Caco-2 (cell line): ENCODE measurements at regions not wholly inside any gene's neighbourhood (a gene's known extent, or its start where the extent isn't known, plus 50 kb on each side); places are given as distances from the start of the nearest gene placed in this dataset.

Source experiments
- BruUV-seq: library from RNA; stranded (reverse); fragments of 400-500 nt; replicated peaks from 2 replicates; lab custom pipeline; 2021; lab: Mats Ljungman, UMichigan
- CTCF ChIA-PET: fragments of 300-600 bp; sonication (Branson Sonifier 250); formaldehyde crosslinking; loops from one replicate; lab custom pipeline; 2022; ENCODE audit warnings: antibody characterized with exemption; lab: Charles Lee
- POLR2A ChIA-PET: fragments of 300-600 bp; sonication (Branson Sonifier 250); formaldehyde crosslinking; loops from one replicate; lab custom pipeline; 2022; ENCODE audit warnings: antibody characterized with exemption; lab: Charles Lee
- DNase-seq, 2 experiments: peaks; one replicate each; pipeline versions ENCODE4 v3.0.0 to v3.0.0-alpha.2; 2020 to 2022
- H3K27me3 ChIP-seq: replicated peaks from 2 replicates; pipeline ENCODE4 v1.6.0; 2011; ENCODE audit warnings: low read length; ENCODE audit not compliant: control insufficient read depth, insufficient read depth
- H3K36me3 ChIP-seq: 2 replicates; pipeline ENCODE4 v1.5.1; 2011; ENCODE audit warnings: low read length; ENCODE audit not compliant: control insufficient read depth, insufficient read depth
- H3K4me1 ChIP-seq: fragments of 250-450 bp; sonication (Bioruptor Pico); 2 replicates; pipeline ENCODE4 v1.5.1; 2020; ENCODE audit warnings: mild to moderate bottlenecking
- H3K4me3 ChIP-seq: 2 replicates; pipeline ENCODE4 v1.5.1; 2011; ENCODE audit warnings: low read depth, mild to moderate bottlenecking, control low read depth, low read length
- H3K9me3 ChIP-seq: fragments of 250-450 bp; sonication (Bioruptor Pico); 2 replicates; pipeline ENCODE4 v1.5.1; 2020; ENCODE audit warnings: mild to moderate bottlenecking, moderate library complexity
- H3K27ac Mint-ChIP-seq: one replicate; pipeline ENCODE4 v1.8.0; 2022; ENCODE audit warnings: mixed read lengths; ENCODE audit not compliant: unreplicated experiment
- H3K27me3 Mint-ChIP-seq: one replicate; pipeline ENCODE4 v1.8.0; 2022; ENCODE audit warnings: mixed read lengths; ENCODE audit not compliant: insufficient read depth, unreplicated experiment
- H3K36me3 Mint-ChIP-seq: one replicate; pipeline ENCODE4 v1.8.0; 2022; ENCODE audit warnings: mild to moderate bottlenecking, mixed read lengths; ENCODE audit not compliant: insufficient read depth, unreplicated experiment
- H3K4me1 Mint-ChIP-seq: one replicate; pipeline ENCODE4 v1.8.0; 2022; ENCODE audit warnings: low read depth, mixed read lengths; ENCODE audit not compliant: unreplicated experiment
- H3K4me3 Mint-ChIP-seq: one replicate; pipeline ENCODE4 v1.8.0; 2022; ENCODE audit warnings: mild to moderate bottlenecking, moderate library complexity, mixed read lengths; ENCODE audit not compliant: unreplicated experiment
- H3K9me3 Mint-ChIP-seq: one replicate; pipeline ENCODE4 v1.8.0; 2022; ENCODE audit warnings: mixed read lengths; ENCODE audit not compliant: unreplicated experiment
- CTCF ChIP-seq, 2 experiments: fragments of 200-600 bp in 1 of 2; IDR thresholded peaks; 1 replicate in 1 of 2; 2 replicates in 1 of 2; pipeline versions ENCODE4 v1.5.1 to v1.8.0; 2011 to 2022; ENCODE audit warnings: antibody characterized with exemption in 1 of 2, control low read depth in 1 of 2, inconsistent platforms in 1 of 2, low read depth in 1 of 2, low read length in 1 of 2, mild to moderate bottlenecking in 1 of 2, moderate library complexity in 1 of 2; ENCODE audit not compliant: insufficient read depth in 1 of 2, severe bottlenecking in 1 of 2, unreplicated experiment in 1 of 2
- intact Hi-C: fragments of 100-400 bp; cut with micrococcal nuclease; formaldehyde crosslinking; loops from one replicate; pipeline ENCODE4 v1.10.0; 2022; ENCODE audit not compliant: unreplicated experiment

- Mint-ChIP-seq H3K4me1 (peaks cover 6% of the 10 kb centered on the region), H3K4me3 (no peak overlapping the region), H3K36me3 (no peaks in the 10 kb centered on the region), H3K9me3 (no peaks in the 10 kb centered on the region), H3K27ac (no peak overlapping the region), H3K27me3 (peaks cover 3% of the 10 kb centered on the region)
- no peaks in the 10 kb centered on the region for H3K9me3 ChIP-seq
- CTCF ChIA-PET = interaction anchor here (0.8 to 1.6 kb wide), 4 partner anchors 57 to 177 kb away, joined by 3 to 6 read pairs (median 4); no protein-coding TSS in a partner anchor
- no peak overlapping the region for H3K4me3 ChIP-seq
- no peak for DNase-seq
- BruUV-seq = no TSS peak
- H3K36me3 ChIP-seq = no peaks in the 10 kb centered on the region
- no peak for TF ChIP-seq CTCF (IDR thresholded peaks at IDR 0.05; ENCODE audit: insufficient read depth in 1 of 2, low read depth in 1 of 2, low read length in 1 of 2, severe bottlenecking in 1 of 2, unreplicated experiment in 1 of 2)
- POLR2A ChIA-PET = no interaction called here
- no peaks in the 10 kb centered on the region for H3K27me3 ChIP-seq
- intact Hi-C loops = no loop called here
- H3K4me1 ChIP-seq = no peaks in the 10 kb centered on the region
These were observed 166.8 kb upstream of the HABP2 start for GRCh38 chr10:113386005-113386404.

GRCh38 chr10:113389969-113390368, 162.9 kb upstream of the HABP2 start:
- intact Hi-C loops = no loop called here
- Histone ChIP-seq H3K4me1 (no peaks in the 10 kb centered on the region), H3K27me3 (no peaks in the 10 kb centered on the region), H3K36me3 (no peaks in the 10 kb centered on the region), H3K9me3 (no peaks in the 10 kb centered on the region), H3K4me3 (no peak overlapping the region)
- POLR2A ChIA-PET = no interaction called here
- Mint-ChIP-seq H3K27ac (no peak overlapping the region), H3K4me3 (no peak overlapping the region), H3K4me1 (peaks cover under 1% of the 10 kb centered on the region), H3K9me3 (no peaks in the 10 kb centered on the region), H3K27me3 (peaks cover 4% of the 10 kb centered on the region), H3K36me3 (no peaks in the 10 kb centered on the region)
- CTCF ChIA-PET = no interaction called here
- no peak for TF ChIP-seq CTCF (IDR thresholded peaks at IDR 0.05; ENCODE audit: insufficient read depth in 1 of 2, low read depth in 1 of 2, low read length in 1 of 2, severe bottlenecking in 1 of 2, unreplicated experiment in 1 of 2)
- no TSS peak for BruUV-seq
- no peak for DNase-seq

DNA sequence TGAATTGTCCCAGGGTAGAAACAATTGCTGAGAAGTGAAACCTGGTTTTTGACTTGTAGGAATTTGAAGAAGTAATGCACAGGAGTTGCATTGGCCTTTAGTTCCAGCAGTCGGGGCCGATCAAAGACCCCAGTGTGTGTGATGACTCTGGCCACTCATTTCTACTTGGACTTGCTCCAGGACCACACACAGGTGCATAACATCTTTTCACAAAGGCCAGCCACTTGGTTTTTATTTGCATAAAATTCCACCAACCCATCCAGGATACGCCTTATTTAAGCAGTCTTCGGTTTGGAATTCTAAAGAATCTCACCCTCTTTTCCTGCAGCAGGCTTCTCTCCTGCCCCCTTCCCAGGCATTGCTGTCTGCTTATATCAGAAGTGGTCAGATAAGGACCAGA, 162.0 kb upstream of the HABP2 start:
- intact Hi-C loops = no loop called here
- H3K36me3 Mint-ChIP-seq = no peaks in the 10 kb centered on the region
- no peak for TF ChIP-seq CTCF (IDR thresholded peaks at IDR 0.05; ENCODE audit: insufficient read depth in 1 of 2, low read depth in 1 of 2, low read length in 1 of 2, severe bottlenecking in 1 of 2, unreplicated experiment in 1 of 2)
- ChIA-PET CTCF (no interaction called here), POLR2A (no interaction called here)
- DNase-seq = no peak
- Histone ChIP-seq H3K9me3 (no peaks in the 10 kb centered on the region), H3K27me3 (no peaks in the 10 kb centered on the region), H3K4me1 (no peaks in the 10 kb centered on the region), H3K4me3 (no peak overlapping the region), H3K36me3 (no peaks in the 10 kb centered on the region)
- H3K27ac Mint-ChIP-seq = no peak overlapping the region
- H3K9me3 Mint-ChIP-seq = no peaks in the 10 kb centered on the region
- no peaks in the 10 kb centered on the region for H3K4me1 Mint-ChIP-seq
- no peak overlapping the region for H3K4me3 Mint-ChIP-seq
- BruUV-seq = no TSS peak
- H3K27me3 Mint-ChIP-seq = peaks cover 4% of the 10 kb centered on the region
